Sigmoid colon (tissue), 6 donors: ENCODE measurements at regions not wholly inside any gene's neighbourhood (a gene's known extent, or its start where the extent isn't known, plus 50 kb on each side); places are given as distances from the start of the nearest gene placed in this dataset.
"Not testable (repeated sequence)": the region's sequence is repeated elsewhere in the genome, so short reads cannot be mapped to it uniquely, and the experiment has no call there.

Source experiments
- DNase-seq: peaks from one replicate; pipeline ENCODE4 v3.0.0-alpha.2; 2019
- H3K27ac ChIP-seq, 4 donors: fragments of 200-600 bp; sonication (generic); one replicate each; pipeline ENCODE4 v1.5.1; 2016 to 2019; ENCODE audit warnings: mild to moderate bottlenecking in 1 of 4
- H3K27me3 ChIP-seq, 3 donors: fragments of 200-600 bp; sonication (generic); one replicate each; pipeline ENCODE4 v1.5.1; 2019; ENCODE audit warnings: mild to moderate bottlenecking in 1 of 3
- H3K36me3 ChIP-seq, 4 donors: fragments of 200-600 bp; sonication (generic); one replicate each; pipeline ENCODE4 v1.5.1; 2016 to 2019
- H3K4me1 ChIP-seq, 4 donors: fragments of 200-600 bp; sonication (generic); one replicate each; pipeline ENCODE4 v1.5.1; 2017 to 2019
- H3K4me3 ChIP-seq, 4 donors: fragments of 200-600 bp; sonication (generic); one replicate each; pipeline ENCODE4 v1.5.1; 2017 to 2019; ENCODE audit warnings: mild to moderate bottlenecking in 2 of 4, moderate library complexity in 1 of 4
- H3K9me3 ChIP-seq, 4 donors: fragments of 200-600 bp in 3 of 4; sonication (generic) in 3 of 4; one replicate each; pipeline versions ENCODE4 v1.5.1 to v1.6.1; 2013 to 2019
- EP300 ChIP-seq, 4 donors: sonication (generic); formaldehyde crosslinking; IDR thresholded peaks; one replicate each; pipeline ENCODE4 v1.6.1; 2017; ENCODE audit warnings: antibody characterized with exemption in 4 of 4
- POLR2A ChIP-seq, 2 donors: fragments of 450-650 bp; IDR thresholded peaks; one replicate each; pipeline ENCODE4 v1.6.1; 2016; ENCODE audit warnings: antibody characterized with exemption in 2 of 2, mild to moderate bottlenecking in 2 of 2, moderate library complexity in 2 of 2
- POLR2AphosphoS5 ChIP-seq, 4 donors: sonication (generic); formaldehyde crosslinking; IDR thresholded peaks; one replicate each; pipeline ENCODE4 v1.6.1; 2017; ENCODE audit warnings: antibody characterized with exemption in 4 of 4
- WGBS, 2 donors: extraction: QIAGEN DNeasy Blood & Tissue Kit; methylation state at CpG; one replicate each; pipeline ENCODE4 v1.1.7; 2013; 5-methylcytosine and 5-hydroxymethylcytosine counted together
- intact Hi-C: fragments of 100-400 bp; cut with DNase I; formaldehyde crosslinking; loops from one replicate; pipeline ENCODE4 v1.15.1; 2023
- TF ChIP-seq, protein P1 (sequence below), 4 experiments: fragments of 450-650 bp in 3 of 4; fragments of 200-600 bp in 1 of 4; IDR thresholded peaks; one replicate each; pipeline ENCODE4 v1.5.1; 2016 to 2019; ENCODE audit warnings: antibody characterized with exemption in 4 of 4, mild to moderate bottlenecking in 3 of 4, moderate library complexity in 2 of 4
- donor health status: healthy with polysubstance abuse.
- donor health status: healthy.

DNA sequence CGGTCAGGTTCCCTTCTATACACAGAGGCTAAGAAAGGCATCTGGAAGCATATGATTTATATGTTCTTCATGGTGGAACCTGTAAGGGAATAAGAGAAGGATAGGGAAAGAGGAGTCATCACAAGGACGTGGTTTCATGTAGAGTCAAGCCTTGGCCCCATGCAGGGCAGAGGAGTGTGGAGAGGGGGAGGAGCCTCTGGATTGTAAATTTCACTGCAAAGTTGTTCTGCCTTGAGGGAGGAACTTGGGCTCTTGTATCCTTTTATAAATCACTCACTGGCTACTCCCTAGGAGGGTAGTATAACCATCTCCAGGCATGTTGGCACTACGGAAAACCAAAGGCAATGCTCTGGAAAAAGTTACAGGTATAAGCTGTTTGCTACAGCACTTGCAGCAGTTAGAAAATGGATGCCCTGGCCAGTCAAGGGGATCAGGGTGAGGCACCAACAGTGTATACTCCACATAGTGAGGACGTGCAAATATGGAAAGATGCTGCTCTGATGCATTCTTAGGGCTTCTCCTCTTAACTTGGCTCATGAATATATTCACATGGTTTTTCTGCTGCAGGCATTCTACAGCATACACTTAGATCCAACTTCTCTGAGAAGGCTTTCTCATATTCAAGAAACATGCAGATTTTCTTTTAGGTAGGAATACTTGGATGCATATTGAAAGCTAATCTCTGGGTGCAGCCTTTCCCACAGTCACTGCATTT is 60.3 kb upstream of the ZNF81 start:
- WGBS, 2 donors, result 44 to 79% methylated on average over 4 of the region's 4 CpGs
- intact Hi-C loops, result no loop called here
- H3K27me3 ChIP-seq, result no peaks in the 10 kb centered on the region
- TF ChIP-seq POLR2A (IDR thresholded peaks at IDR 0.05), result no peak
- no peak for TF ChIP-seq POLR2AphosphoS5 (IDR thresholded peaks at IDR 0.05)
- no peak for TF ChIP-seq EP300 (IDR thresholded peaks at IDR 0.05)
- TF ChIP-seq, protein P1, sequence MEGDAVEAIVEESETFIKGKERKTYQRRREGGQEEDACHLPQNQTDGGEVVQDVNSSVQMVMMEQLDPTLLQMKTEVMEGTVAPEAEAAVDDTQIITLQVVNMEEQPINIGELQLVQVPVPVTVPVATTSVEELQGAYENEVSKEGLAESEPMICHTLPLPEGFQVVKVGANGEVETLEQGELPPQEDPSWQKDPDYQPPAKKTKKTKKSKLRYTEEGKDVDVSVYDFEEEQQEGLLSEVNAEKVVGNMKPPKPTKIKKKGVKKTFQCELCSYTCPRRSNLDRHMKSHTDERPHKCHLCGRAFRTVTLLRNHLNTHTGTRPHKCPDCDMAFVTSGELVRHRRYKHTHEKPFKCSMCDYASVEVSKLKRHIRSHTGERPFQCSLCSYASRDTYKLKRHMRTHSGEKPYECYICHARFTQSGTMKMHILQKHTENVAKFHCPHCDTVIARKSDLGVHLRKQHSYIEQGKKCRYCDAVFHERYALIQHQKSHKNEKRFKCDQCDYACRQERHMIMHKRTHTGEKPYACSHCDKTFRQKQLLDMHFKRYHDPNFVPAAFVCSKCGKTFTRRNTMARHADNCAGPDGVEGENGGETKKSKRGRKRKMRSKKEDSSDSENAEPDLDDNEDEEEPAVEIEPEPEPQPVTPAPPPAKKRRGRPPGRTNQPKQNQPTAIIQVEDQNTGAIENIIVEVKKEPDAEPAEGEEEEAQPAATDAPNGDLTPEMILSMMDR (IDR thresholded peaks at IDR 0.05), result no peak
- no peak overlapping the region for H3K27ac ChIP-seq
- H3K9me3 ChIP-seq, result no peaks in the 10 kb centered on the region
- no peaks in the 10 kb centered on the region for H3K36me3 ChIP-seq
- no peak overlapping the region for H3K4me3 ChIP-seq
- H3K4me1 ChIP-seq, result no peaks in the 10 kb centered on the region
- DNase-seq, result no peak

DNA sequence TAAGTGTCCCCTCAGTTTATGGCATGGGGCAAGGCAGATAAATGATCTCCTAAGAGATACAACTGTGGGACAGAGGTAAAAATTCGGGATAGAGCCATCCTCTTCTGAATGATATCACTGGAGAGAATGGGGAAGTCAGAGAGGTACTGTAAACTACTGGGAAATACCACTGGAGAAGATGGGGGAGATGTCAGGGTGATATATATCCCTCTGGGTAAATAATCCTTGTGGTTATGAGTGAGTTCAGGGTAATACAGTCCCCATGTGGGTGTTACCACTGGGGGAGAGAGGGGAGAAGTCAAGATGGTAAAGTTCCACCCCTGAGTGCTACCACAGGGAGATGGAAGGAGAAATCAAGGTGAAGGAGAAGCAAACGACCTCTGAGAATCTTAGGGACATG is 63.9 kb upstream of the ZNF81 start:
- DNase-seq, result no peak
- H3K9me3 ChIP-seq, result peaks cover 0 to 3% (median 0%) of the 10 kb centered on the region in 4 donors
- H3K4me1 ChIP-seq, result no peaks in the 10 kb centered on the region
- 49 to 65% methylated on average over 2 of the region's 2 CpGs for WGBS, 2 donors
- no peaks in the 10 kb centered on the region for H3K36me3 ChIP-seq
- no peak overlapping the region for H3K4me3 ChIP-seq
- no peak overlapping the region for H3K27ac ChIP-seq
- intact Hi-C loops, result no loop called here
- H3K27me3 ChIP-seq, result no peaks in the 10 kb centered on the region
- TF ChIP-seq, protein P1 (IDR thresholded peaks at IDR 0.05), result no peak
- no peak for TF ChIP-seq POLR2A (IDR thresholded peaks at IDR 0.05)
- no peak for TF ChIP-seq EP300 (IDR thresholded peaks at IDR 0.05)
- no peak for TF ChIP-seq POLR2AphosphoS5 (IDR thresholded peaks at IDR 0.05)

DNA sequence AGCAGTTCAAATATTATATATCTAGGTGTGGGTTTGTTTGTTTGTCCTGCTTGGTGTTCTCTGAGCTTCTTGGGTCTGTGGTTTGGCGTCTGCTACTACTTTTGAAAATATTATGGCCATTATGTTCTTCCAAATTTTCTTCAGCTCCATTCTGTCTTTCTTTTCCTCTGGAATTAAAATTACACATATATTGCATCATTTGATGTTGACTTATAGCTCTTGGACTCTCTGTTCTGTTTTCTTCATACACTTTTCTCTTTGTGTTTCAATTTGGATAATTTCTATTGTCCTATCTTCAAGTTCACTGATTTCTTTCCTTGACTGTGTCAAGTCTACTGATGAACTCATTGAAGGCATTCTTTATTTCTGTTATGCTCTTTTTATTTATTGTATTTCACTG is 65.2 kb upstream of the ZNF81 start:
- no peaks in the 10 kb centered on the region for H3K4me1 ChIP-seq
- H3K27ac ChIP-seq, result no peak overlapping the region
- H3K9me3 ChIP-seq, result peaks cover 0 to 3% (median 0%) of the 10 kb centered on the region in 4 donors
- intact Hi-C loops, result no loop called here
- no peak for TF ChIP-seq EP300 (IDR thresholded peaks at IDR 0.05)
- TF ChIP-seq POLR2AphosphoS5 (IDR thresholded peaks at IDR 0.05), result no peak
- TF ChIP-seq POLR2A (IDR thresholded peaks at IDR 0.05), result no peak
- TF ChIP-seq, protein P1 (IDR thresholded peaks at IDR 0.05), result no peak
- DNase-seq, result no peak
- H3K4me3 ChIP-seq, result no peak overlapping the region
- no peaks in the 10 kb centered on the region for H3K36me3 ChIP-seq
- 35 to 87% methylated on average over 1 of the region's 1 CpG for WGBS, 2 donors
- H3K27me3 ChIP-seq, result no peaks in the 10 kb centered on the region

DNA sequence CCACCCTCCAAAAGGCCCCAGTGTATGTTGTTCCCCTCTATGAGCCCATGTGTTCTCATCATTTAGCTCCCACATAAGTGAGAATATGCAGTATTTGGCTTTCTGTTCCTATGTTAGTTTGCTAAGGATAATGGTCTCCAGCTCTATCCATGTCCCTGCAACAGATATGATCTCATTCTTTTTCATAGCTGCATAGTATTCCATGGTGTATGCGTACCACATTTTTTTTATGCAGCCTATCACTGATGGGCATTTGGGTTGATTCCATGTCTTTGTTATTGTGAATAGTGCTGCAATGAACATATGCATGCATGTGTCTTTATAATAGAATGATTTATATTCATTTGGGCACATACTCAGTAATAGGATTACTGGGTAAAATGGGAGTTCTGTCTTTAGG is 73.9 kb upstream of the ZNF81 start:
- H3K9me3 ChIP-seq, H3K4me3 ChIP-seq, H3K4me1 ChIP-seq, intact Hi-C loops, H3K27me3 ChIP-seq, H3K36me3 ChIP-seq, DNase-seq, H3K27ac ChIP-seq: not testable (repeated sequence)
- 98 to 100% methylated on average over 1 of the region's 1 CpG for WGBS, 2 donors

DNA sequence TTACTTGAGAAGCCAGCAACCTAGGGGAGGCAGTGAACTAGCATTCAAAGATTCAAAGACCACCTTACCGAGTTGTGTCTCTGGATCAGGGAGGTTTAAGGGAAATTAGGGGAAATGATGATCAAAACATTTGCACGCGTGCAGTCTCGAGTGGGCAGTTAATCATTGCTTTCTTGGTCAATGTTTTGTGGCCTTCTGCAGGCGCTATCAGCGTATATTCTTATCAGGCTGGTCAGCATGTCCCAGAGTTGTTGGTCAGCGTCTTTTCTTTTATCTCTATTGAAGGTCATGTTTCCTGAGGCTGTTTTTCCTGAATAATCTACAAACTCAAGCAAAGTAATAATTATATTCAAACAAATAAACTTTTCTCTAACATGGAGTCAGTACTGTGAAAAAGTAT is 84.0 kb upstream of the ZNF81 start:
- no peak for TF ChIP-seq EP300 (IDR thresholded peaks at IDR 0.05)
- TF ChIP-seq POLR2A (IDR thresholded peaks at IDR 0.05), result no peak
- no peak for TF ChIP-seq POLR2AphosphoS5 (IDR thresholded peaks at IDR 0.05)
- TF ChIP-seq, protein P1 (IDR thresholded peaks at IDR 0.05), result no peak
- H3K27me3 ChIP-seq, result no peaks in the 10 kb centered on the region
- no peaks in the 10 kb centered on the region for H3K36me3 ChIP-seq
- no peak overlapping the region for H3K4me3 ChIP-seq
- WGBS, 2 donors, result 81 to 87% methylated on average over 7 of the region's 7 CpGs
- H3K27ac ChIP-seq, result no peak overlapping the region
- H3K4me1 ChIP-seq, result no peaks in the 10 kb centered on the region
- intact Hi-C loops, result no loop called here
- no peak for DNase-seq
- H3K9me3 ChIP-seq, result no peaks in the 10 kb centered on the region
